ENCODE measurements at regions not wholly inside any gene's neighbourhood (a gene's known extent, or its start where the extent isn't known, plus 50 kb on each side); places are given as distances from the start of the nearest gene placed in this dataset.

DNA sequence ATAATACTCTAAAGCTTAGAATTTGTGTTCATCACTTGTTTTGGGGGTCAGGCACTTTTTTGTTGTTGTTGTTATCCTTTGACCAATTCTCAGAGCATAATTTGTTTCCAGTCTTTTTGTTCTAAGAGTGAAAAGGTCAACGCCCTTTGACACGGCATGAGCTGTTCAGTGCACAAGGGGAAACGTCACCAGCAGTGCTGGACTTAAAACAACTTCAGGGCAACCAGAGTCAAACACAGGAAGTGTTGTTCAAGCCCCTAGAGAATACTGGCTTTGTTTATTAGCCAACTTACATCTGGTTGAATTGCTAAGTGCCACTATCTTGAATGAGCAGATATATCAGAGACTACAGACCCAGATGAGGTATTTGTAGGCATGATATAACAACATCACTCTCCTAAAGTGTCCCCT is 368.9 kb downstream of the TMEM161B start:
- TF ChIP-seq, protein P1, sequence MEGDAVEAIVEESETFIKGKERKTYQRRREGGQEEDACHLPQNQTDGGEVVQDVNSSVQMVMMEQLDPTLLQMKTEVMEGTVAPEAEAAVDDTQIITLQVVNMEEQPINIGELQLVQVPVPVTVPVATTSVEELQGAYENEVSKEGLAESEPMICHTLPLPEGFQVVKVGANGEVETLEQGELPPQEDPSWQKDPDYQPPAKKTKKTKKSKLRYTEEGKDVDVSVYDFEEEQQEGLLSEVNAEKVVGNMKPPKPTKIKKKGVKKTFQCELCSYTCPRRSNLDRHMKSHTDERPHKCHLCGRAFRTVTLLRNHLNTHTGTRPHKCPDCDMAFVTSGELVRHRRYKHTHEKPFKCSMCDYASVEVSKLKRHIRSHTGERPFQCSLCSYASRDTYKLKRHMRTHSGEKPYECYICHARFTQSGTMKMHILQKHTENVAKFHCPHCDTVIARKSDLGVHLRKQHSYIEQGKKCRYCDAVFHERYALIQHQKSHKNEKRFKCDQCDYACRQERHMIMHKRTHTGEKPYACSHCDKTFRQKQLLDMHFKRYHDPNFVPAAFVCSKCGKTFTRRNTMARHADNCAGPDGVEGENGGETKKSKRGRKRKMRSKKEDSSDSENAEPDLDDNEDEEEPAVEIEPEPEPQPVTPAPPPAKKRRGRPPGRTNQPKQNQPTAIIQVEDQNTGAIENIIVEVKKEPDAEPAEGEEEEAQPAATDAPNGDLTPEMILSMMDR (conservative IDR thresholded peaks at IDR 0.05), result no peak
- H3K27ac ChIP-seq, result no peak overlapping the region

DNA sequence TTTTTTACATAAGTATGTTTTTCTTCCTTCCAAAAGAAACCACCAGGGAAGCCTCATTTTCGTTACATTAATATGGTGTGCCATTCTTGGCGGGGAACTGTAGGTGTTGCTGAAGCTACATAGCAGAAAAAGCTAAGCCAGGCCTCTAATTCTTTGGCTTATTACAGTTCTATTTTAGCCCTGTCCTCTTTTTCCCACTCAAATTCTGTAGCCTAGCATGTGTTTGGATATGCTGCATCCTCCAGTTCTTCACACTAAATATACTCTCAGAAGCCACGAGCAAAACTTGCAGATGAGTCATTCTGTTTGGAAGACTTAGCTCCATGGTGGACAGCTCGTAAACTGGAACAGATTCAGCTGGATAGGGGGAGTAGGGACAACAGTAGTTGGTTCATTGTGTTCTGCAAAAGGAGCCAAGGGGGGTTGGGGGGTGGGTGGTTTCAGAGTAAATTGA is 369.4 kb downstream of the TMEM161B start:
- no peak overlapping the region for H3K27ac ChIP-seq
- TF ChIP-seq, protein P1 (conservative IDR thresholded peaks at IDR 0.05), result no peak

DNA sequence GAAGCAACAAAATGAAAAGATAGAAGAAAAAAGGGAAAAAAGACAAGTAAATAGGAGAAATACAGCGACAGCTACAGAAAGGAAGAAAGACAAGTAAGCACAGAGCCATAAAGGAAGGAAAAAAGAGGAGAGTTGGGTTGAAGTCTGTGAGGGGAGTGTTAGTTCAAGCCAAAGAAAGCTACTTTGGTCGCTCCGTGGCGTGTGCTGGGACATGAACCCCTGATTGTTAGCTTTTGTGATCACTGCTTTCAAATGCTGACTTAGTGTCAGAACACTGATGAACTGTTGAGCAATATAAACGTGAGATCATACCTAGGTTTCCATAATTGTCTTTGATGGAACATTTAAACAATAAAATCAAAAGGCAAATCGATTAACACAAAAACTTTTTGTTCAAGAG is 370.1 kb downstream of the TMEM161B start:
- H3K27ac ChIP-seq, result no peak overlapping the region
- TF ChIP-seq, protein P1 (conservative IDR thresholded peaks at IDR 0.05), result no peak

DNA sequence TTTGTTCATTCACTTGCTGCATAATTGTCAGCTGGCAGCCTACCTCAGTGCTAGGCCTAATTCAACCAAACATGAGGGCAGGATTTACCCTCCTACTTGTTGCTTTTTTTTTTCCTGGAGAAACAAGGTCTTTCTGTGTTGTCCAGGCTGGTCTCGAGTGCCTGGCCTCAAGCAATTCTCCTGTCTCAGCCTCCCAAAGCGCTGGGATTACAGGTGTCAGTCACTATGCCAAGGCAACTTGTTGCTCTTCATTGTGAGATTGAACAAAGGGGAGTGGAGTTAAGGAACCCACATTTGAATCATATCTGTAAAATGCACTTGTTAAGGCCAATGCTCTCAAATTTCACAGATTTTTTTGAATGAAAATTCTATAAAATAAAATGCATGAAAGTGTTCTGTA is 380.5 kb downstream of the TMEM161B start:
- no peak overlapping the region for H3K27ac ChIP-seq
- TF ChIP-seq, protein P1 (conservative IDR thresholded peaks at IDR 0.05), result no peak

DNA sequence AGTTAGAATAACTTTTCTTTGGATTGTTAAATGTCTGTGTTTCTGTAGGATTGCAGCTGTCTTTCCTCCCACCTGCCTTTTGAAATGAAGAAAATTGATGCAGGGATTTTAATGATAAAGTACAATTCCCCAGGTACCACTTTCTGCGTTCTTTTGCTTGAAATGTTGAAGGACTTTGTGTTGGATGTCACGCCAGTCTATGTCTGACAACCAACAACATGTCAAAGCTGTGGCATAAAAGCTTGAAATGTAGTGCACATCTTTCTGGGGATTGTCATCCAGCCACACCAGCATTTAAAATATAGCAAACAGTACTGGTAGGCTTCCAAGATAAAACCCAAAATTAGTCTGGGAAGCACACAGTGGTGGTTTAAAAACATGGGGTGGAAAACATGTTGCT is 381.4 kb downstream of the TMEM161B start:
- TF ChIP-seq, protein P1 (conservative IDR thresholded peaks at IDR 0.05), result no peak
- no peak overlapping the region for H3K27ac ChIP-seq

DNA sequence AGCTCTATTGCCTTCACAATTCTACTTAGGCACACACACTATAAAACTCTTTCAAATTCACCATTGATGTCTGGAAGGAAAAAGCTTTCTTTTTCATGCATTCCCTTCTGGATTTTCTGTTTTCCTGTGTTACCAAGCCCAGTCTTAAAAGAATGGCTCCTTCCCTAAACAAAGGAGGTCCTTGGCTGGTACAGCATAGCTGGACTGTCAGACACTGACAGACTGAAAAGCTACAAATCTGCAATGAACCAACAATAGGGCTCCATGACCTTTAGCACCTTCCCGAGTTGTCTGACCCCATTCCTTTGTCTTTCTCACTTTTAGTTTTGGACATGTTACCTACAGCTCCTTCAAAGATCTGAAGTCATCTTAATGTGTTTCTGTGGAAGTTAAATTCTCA is 382.5 kb downstream of the TMEM161B start:
- TF ChIP-seq, protein P1 (conservative IDR thresholded peaks at IDR 0.05), result no peak
- no peak overlapping the region for H3K27ac ChIP-seq

DNA sequence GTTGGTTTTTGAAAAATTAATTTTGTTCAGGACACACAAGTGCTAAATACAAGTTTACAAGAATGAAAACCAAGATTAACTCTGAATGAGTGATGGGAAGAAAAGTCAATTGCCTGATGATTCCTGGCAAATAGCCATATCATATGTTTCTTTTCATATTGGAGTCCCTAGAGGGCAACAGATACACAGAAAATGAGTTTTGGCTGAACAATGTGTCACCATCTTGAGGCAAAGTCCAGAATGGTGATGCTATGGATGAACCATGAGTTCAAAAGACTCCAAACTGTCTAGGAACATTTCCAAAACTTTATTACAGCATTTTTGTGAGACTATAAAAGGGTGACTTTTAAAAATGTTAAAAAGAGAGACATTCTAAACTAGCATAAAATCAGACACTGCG is 382.9 kb downstream of the TMEM161B start:
- H3K27ac ChIP-seq, result no peak overlapping the region
- TF ChIP-seq, protein P1 (conservative IDR thresholded peaks at IDR 0.05), result no peak

DNA sequence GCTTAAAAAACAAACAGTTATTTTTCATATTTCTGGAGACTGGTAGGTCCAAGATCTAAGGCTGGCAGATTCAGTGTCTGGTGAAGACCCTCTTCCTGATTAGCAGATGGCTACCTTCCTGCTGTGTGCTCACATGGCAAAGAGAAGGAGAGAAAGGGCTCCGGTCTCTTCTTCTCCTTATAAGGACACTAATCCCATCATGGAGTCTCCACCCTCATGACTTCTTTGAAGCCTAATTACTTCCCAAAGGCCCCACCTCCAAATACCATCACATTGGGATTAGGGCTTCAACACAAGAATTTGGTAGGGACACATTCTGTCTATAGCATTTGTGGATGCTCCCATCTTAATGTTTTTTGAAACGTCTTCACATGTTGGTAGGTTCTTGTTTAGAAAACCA is 391.1 kb downstream of the TMEM161B start:
- no peak overlapping the region for H3K27ac ChIP-seq
- TF ChIP-seq, protein P1 (conservative IDR thresholded peaks at IDR 0.05), result no peak

All from VCaP (cell line).